B cell (primary cell): ENCODE measurements at regions not wholly inside any gene's neighbourhood (a gene's known extent, or its start where the extent isn't known, plus 50 kb on each side); places are given as distances from the start of the nearest gene placed in this dataset.

Experiments
- ATAC-seq: fragments of 200-7000 bp; cut with Tn5 transposase; one replicate; pipeline ENCODE4 v1.10.0; 2021; ENCODE audit warnings: low read depth, mild to moderate bottlenecking, moderate number of reproducible peaks, moderate library complexity
- CTCF ChIA-PET: fragments of 350-600 bp; sonication (Branson Sonifier 250); formaldehyde crosslinking; loops from one replicate; lab custom pipeline; 2021; ENCODE audit warnings: antibody characterized with exemption, inconsistent platforms; lab: Charles Lee
- POLR2A ChIA-PET: fragments of 350-600 bp; sonication (Branson Sonifier 250); formaldehyde crosslinking; loops from one replicate; lab custom pipeline; 2021; ENCODE audit warnings: antibody characterized with exemption; lab: Charles Lee
- DNase-seq: peaks from one replicate; pipeline ENCODE4 v3.0.0; 2013
- H2AFZ ChIP-seq: 2 replicates; pipeline ENCODE4 v1.6.1; 2012; ENCODE audit warnings: mild to moderate bottlenecking, low read depth, low read length; ENCODE audit not compliant: insufficient read depth, poor library complexity, severe bottlenecking
- H3K27ac ChIP-seq, 2 donors: 1 replicate in 1 of 2; 2 replicates in 1 of 2; pipeline ENCODE4 v1.5.1; 2012 to 2013; ENCODE audit warnings: low read length in 2 of 2, mild to moderate bottlenecking in 2 of 2, moderate library complexity in 1 of 2
- H3K27me3 ChIP-seq, 4 experiments: fragments of 200-600 bp in 1 of 4; sonication (generic) in 1 of 4; replicated peaks in 1 of 4; 1 replicate in 2 of 4; 2 replicates in 2 of 4; pipeline versions ENCODE4 v1.6.1 to v1.7.0; 2013 to 2016; ENCODE audit warnings: low read length in 3 of 4, mild to moderate bottlenecking in 2 of 4, mixed read lengths in 1 of 4, moderate library complexity in 1 of 4; ENCODE audit not compliant: insufficient read depth in 4 of 4, control insufficient read depth in 3 of 4; ENCODE audit errors: control extremely low read depth in 1 of 4
- H3K36me3 ChIP-seq, 2 experiments: replicated peaks in 1 of 2; 1 replicate in 1 of 2; 2 replicates in 1 of 2; pipeline versions ENCODE4 v1.6.1 to v1.7.1; 2013; ENCODE audit warnings: low read length in 1 of 2; ENCODE audit not compliant: insufficient read depth in 2 of 2, control insufficient read depth in 1 of 2; ENCODE audit errors: control extremely low read depth in 1 of 2, extremely low read depth in 1 of 2
- H3K4me1 ChIP-seq, 2 donors: fragments of 200-600 bp in 1 of 2; sonication (generic) in 1 of 2; 1 replicate in 1 of 2; 2 replicates in 1 of 2; pipeline versions ENCODE4 v1.5.1 to v1.6.1; 2013 to 2017; ENCODE audit warnings: low read length in 2 of 2; ENCODE audit not compliant: control insufficient read depth in 2 of 2, insufficient read depth in 2 of 2
- H3K4me2 ChIP-seq: replicated peaks from 2 replicates; pipeline ENCODE3; 2012; ENCODE audit warnings: mild to moderate bottlenecking, low read depth, low read length; ENCODE audit not compliant: poor library complexity, severe bottlenecking
- H3K4me3 ChIP-seq, 5 experiments: fragments of 200-600 bp in 1 of 5; sonication (generic) in 1 of 5; 1 replicate in 3 of 5; 2 replicates in 2 of 5; pipeline versions ENCODE4 v1.5.1 to v1.7.0; 2011 to 2016; ENCODE audit warnings: low read length in 4 of 5, mild to moderate bottlenecking in 4 of 5, low read depth in 2 of 5, control low read depth in 1 of 5, moderate library complexity in 1 of 5; ENCODE audit not compliant: insufficient read depth in 1 of 5; ENCODE audit errors: control extremely low read depth in 1 of 5, extremely low read depth in 1 of 5
- H3K79me2 ChIP-seq: fragments of 200-600 bp; sonication (generic); one replicate; pipeline ENCODE4 v1.6.0; 2016; ENCODE audit warnings: low read length; ENCODE audit not compliant: control insufficient read depth, insufficient read depth
- H3K9ac ChIP-seq: fragments of 200-600 bp; sonication (generic); 2 replicates; pipeline ENCODE4 v1.6.1; 2017; ENCODE audit warnings: mild to moderate bottlenecking, low read length, moderate library complexity
- H3K9me3 ChIP-seq, 3 donors: one replicate each; pipeline versions ENCODE4 v1.6.1 to v1.7.1; 2013; ENCODE audit warnings: low read length in 2 of 3; ENCODE audit not compliant: control insufficient read depth in 2 of 3, insufficient read depth in 1 of 3; ENCODE audit errors: control extremely low read depth in 1 of 3
- H4K20me1 ChIP-seq: 2 replicates; pipeline ENCODE4 v1.6.0; 2012; ENCODE audit warnings: mild to moderate bottlenecking, low read length; ENCODE audit not compliant: insufficient read depth, control insufficient read depth, poor library complexity, severe bottlenecking
- H3K27ac Mint-ChIP-seq: one replicate; pipeline ENCODE4 v1.8.0; 2021; ENCODE audit warnings: mixed read lengths
- H3K27me3 Mint-ChIP-seq: one replicate; pipeline ENCODE4 v1.8.0; 2021; ENCODE audit warnings: mixed read lengths
- H3K4me1 Mint-ChIP-seq: one replicate; pipeline ENCODE4 v1.8.0; 2021; ENCODE audit warnings: mixed read lengths
- H3K4me3 Mint-ChIP-seq: one replicate; pipeline ENCODE4 v1.8.0; 2021; ENCODE audit warnings: mixed read lengths
- H3K9me3 Mint-ChIP-seq: one replicate; pipeline ENCODE4 v1.8.0; 2022; ENCODE audit warnings: mixed read lengths; ENCODE audit not compliant: insufficient read depth
- CTCF ChIP-seq: fragments of 200-600 bp; IDR thresholded peaks from one replicate; pipeline ENCODE4 v1.8.0; 2022; ENCODE audit warnings: antibody characterized with exemption, mild to moderate bottlenecking
- EZH2 ChIP-seq: IDR thresholded peaks from 2 replicates; pipeline ENCODE4 v1.6.1; 2012; ENCODE audit warnings: borderline replicate concordance, low read depth, mild to moderate bottlenecking, moderate library complexity, low read length; ENCODE audit not compliant: insufficient read depth, poor library complexity, severe bottlenecking
- WGBS: methylation state at CpG from one replicate; pipeline ENCODE4 v1.1.5; 2013; ENCODE audit warnings: missing lambda C conversion rate; ENCODE audit not compliant: insufficient coverage; 5-methylcytosine and 5-hydroxymethylcytosine counted together
- intact Hi-C: fragments of 100-400 bp; cut with micrococcal nuclease; formaldehyde crosslinking; loops from one replicate; pipeline ENCODE4 v1.10.0; 2022

- peaks cover 0 to 2% (median 0%) of the 10 kb centered on the region in 3 donors for H3K9me3 ChIP-seq
- POLR2A ChIA-PET, result no interaction called here
- Mint-ChIP-seq H3K4me1 (no peaks in the 10 kb centered on the region), H3K4me3 (no peak overlapping the region), H3K9me3 (peaks cover 2% of the 10 kb centered on the region), H3K27ac (no peak overlapping the region), H3K27me3 (no peaks in the 10 kb centered on the region)
- no peaks in the 10 kb centered on the region for H3K27me3 ChIP-seq
- H3K27ac ChIP-seq, result no peak overlapping the region
- no peaks in the 10 kb centered on the region for H3K79me2 ChIP-seq
- ATAC-seq, result no peak
- no peak overlapping the region for H3K4me2 ChIP-seq
- no peaks in the 10 kb centered on the region for H3K4me1 ChIP-seq
- TF ChIP-seq CTCF (no peak), EZH2 (no peak)
- intact Hi-C loops, result no loop called here
- CTCF ChIA-PET, result no interaction called here
- H3K36me3 ChIP-seq, result no peaks in the 10 kb centered on the region
- H2AFZ ChIP-seq, result no peak overlapping the region
- H3K9ac ChIP-seq, result no peak overlapping the region
- no peak overlapping the region for H3K4me3 ChIP-seq
- WGBS, result no CpG with 5 or more reads among the region's 1 CpG
- no peak for DNase-seq
- H4K20me1 ChIP-seq, result no peaks in the 10 kb centered on the region
Observed at GRCh38 chr3:147688868-147689267, 279.7 kb downstream of the ZIC1 start.

GRCh38 chr3:147699175-147699838 is 290.1 kb downstream of the ZIC1 start:
- H3K27me3 Mint-ChIP-seq, result no peaks in the 10 kb centered on the region
- Histone ChIP-seq H3K9ac (no peak overlapping the region), H4K20me1 (no peaks in the 10 kb centered on the region), H3K4me3 (no peak overlapping the region), H2AFZ (no peak overlapping the region), H3K9me3 (peaks cover 0 to 1% (median 0%) of the 10 kb centered on the region in 3 donors), H3K79me2 (no peaks in the 10 kb centered on the region), H3K4me2 (no peak overlapping the region), H3K27ac (no peak overlapping the region), H3K27me3 (no peaks in the 10 kb centered on the region), H3K4me1 (no peaks in the 10 kb centered on the region), H3K36me3 (no peaks in the 10 kb centered on the region)
- intact Hi-C loops, result no loop called here
- no peak for ATAC-seq
- ChIA-PET POLR2A (no interaction called here), CTCF (no interaction called here)
- H3K4me1 Mint-ChIP-seq, result no peaks in the 10 kb centered on the region
- no CpG with 5 or more reads among the region's 2 CpGs for WGBS
- DNase-seq, result no peak
- no peaks in the 10 kb centered on the region for H3K9me3 Mint-ChIP-seq
- TF ChIP-seq EZH2 (no peak), CTCF (no peak)
- no peak overlapping the region for H3K27ac Mint-ChIP-seq
- no peak overlapping the region for H3K4me3 Mint-ChIP-seq
